ENCODE measurements at regions not wholly inside any gene's neighbourhood (a gene's known extent, or its start where the extent isn't known, plus 50 kb on each side); places are given as distances from the start of the nearest gene placed in this dataset.

- no peak for DNase-seq (ENCODE audit: low spot score)
These were observed 608.0 kb upstream of the JAG1 start for GRCh38 chr20:11281768-11282167.

GRCh38 chr20:11287126-11287525 lies 613.3 kb upstream of the JAG1 start:
- DNase-seq (ENCODE audit: low spot score) = no peak

- no peak for DNase-seq (ENCODE audit: low spot score)
These were observed 621.5 kb upstream of the BTBD3 start for GRCh38 chr20:11296221-11296620.

GRCh38 chr20:11296951-11297350 lies 620.7 kb upstream of the BTBD3 start:
- DNase-seq (ENCODE audit: low spot score) = no peak

- DNase-seq (ENCODE audit: low spot score) = no peak
These were observed 616.0 kb upstream of the BTBD3 start for GRCh38 chr20:11301699-11302098.

GRCh38 chr20:11302436-11302835 lies 615.3 kb upstream of the BTBD3 start:
- no peak for DNase-seq (ENCODE audit: low spot score)

- no peak for DNase-seq (ENCODE audit: low spot score)
These were observed 612.9 kb upstream of the BTBD3 start for GRCh38 chr20:11304795-11305194.

GRCh38 chr20:11305406-11305805 lies 612.3 kb upstream of the BTBD3 start:
- no peak for DNase-seq (ENCODE audit: low spot score)

- DNase-seq (ENCODE audit: low spot score) = no peak
These were observed 606.0 kb upstream of the BTBD3 start for GRCh38 chr20:11311659-11312224.

- DNase-seq (ENCODE audit: low spot score) = no peak
These were observed 602.2 kb upstream of the BTBD3 start for GRCh38 chr20:11315525-11315924.

- no peak for DNase-seq (ENCODE audit: low spot score)
These were observed 601.4 kb upstream of the BTBD3 start for GRCh38 chr20:11316244-11316643.

- DNase-seq (ENCODE audit: low spot score) = no peak
These were observed 597.7 kb upstream of the BTBD3 start for GRCh38 chr20:11320033-11320432.

- DNase-seq (ENCODE audit: low spot score) = no peak
These were observed 593.9 kb upstream of the BTBD3 start for GRCh38 chr20:11323816-11324215.

- DNase-seq (ENCODE audit: low spot score) = no peak
These were observed 592.7 kb upstream of the BTBD3 start for GRCh38 chr20:11324990-11325389.

GRCh38 chr20:11328839-11329238 lies 588.9 kb upstream of the BTBD3 start:
- no peak for DNase-seq (ENCODE audit: low spot score)

GRCh38 chr20:11329271-11329670 lies 588.4 kb upstream of the BTBD3 start:
- no peak for DNase-seq (ENCODE audit: low spot score)

- DNase-seq (ENCODE audit: low spot score) = no peak
These were observed 586.6 kb upstream of the BTBD3 start for GRCh38 chr20:11331096-11331495.

GRCh38 chr20:11332381-11332780 lies 585.3 kb upstream of the BTBD3 start:
- DNase-seq (ENCODE audit: low spot score) = no peak

- DNase-seq (ENCODE audit: low spot score) = no peak
These were observed 584.1 kb upstream of the BTBD3 start for GRCh38 chr20:11333634-11334033.

GRCh38 chr20:11337361-11338130 lies 580.1 kb upstream of the BTBD3 start:
- no peak for DNase-seq (ENCODE audit: low spot score)

- no peak for DNase-seq (ENCODE audit: low spot score)
These were observed 579.0 kb upstream of the BTBD3 start for GRCh38 chr20:11338496-11339306.

- DNase-seq (ENCODE audit: low spot score) = no peak
These were observed 572.8 kb upstream of the BTBD3 start for GRCh38 chr20:11344939-11345338.

- DNase-seq (ENCODE audit: low spot score) = no peak
These were observed 570.0 kb upstream of the BTBD3 start for GRCh38 chr20:11347738-11348137.

Data from pons (tissue), 1 donor.